Left ventricle myocardium superior (tissue), 1 donor: ENCODE measurements at regions not wholly inside any gene's neighbourhood (a gene's known extent, or its start where the extent isn't known, plus 50 kb on each side); places are given as distances from the start of the nearest gene placed in this dataset.

Experiments used
- ATAC-seq: fragments of 200-7000 bp; cut with Tn5 transposase; one replicate; pipeline ENCODE4 v1.9.1; 2020; ENCODE audit warnings: mild to moderate bottlenecking, moderate library complexity
- DNase-seq: peaks from one replicate; pipeline ENCODE4 v3.0.0-alpha.2; 2020
- intact Hi-C: fragments of 100-400 bp; cut with micrococcal nuclease; formaldehyde crosslinking; loops from one replicate; pipeline ENCODE4 v1.11.0; 2022
- donor health status: DM: no; HTN: yes; CAD: no; lungs with severe emphysema.

DNA sequence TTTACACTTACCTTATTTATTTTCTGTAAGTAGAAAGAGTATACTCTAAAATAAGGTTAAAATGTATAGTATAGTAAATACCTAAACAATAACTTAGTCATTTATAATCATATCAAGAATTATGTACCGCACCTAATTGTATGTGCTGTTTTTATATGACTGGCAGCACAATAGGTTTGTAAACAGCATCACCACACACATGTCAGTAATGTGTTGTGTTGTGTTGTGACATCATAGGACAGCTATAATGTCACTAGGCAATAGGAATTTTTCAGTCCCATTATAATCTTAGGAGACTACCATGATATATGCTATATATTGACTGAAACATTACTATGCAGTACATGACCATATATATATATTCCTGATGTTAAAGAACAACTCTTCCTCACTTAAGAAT is 99.9 kb upstream of the CNTN4 start:
- intact Hi-C loops, result no loop called here
- no peak for ATAC-seq
- DNase-seq, result no peak

DNA sequence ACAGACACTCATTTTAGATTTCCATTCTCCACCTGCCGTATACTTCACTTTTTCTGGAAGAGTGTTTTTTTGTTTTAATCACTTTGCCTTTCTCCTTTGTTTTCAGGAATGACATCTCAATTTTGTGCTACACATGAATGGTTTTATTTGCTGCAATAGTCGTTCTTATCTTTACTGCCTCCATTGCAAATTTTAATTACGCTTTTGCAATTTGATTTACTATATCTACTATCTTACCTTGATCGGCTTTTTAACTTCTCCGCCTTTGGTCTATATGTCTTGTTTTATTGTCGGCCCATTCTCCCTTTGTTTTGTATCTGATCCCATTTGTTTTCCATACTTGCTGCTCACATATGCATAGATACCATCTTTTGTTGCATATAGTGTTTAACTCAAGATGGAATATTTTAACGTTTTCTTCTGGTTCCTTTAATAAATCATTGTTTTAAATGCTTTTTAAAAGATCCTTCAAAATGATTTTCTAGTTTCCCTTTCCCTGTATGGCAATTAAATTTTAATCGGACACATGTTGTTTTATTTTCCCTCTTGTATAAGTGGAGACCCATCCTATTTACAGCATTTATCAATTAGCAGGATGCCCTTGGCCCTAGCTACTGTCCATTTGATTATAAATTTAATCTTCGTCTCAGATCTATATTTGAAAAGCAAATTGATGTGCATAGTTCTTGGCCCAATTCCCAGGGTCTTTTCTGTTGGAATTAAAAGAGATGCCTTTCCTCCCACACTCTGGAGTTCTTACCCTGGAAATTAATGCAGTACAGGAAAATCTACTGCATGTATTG is 97.2 kb upstream of the CNTN4 start:
- intact Hi-C loops, result no loop called here
- DNase-seq, result no peak
- no peak for ATAC-seq

DNA sequence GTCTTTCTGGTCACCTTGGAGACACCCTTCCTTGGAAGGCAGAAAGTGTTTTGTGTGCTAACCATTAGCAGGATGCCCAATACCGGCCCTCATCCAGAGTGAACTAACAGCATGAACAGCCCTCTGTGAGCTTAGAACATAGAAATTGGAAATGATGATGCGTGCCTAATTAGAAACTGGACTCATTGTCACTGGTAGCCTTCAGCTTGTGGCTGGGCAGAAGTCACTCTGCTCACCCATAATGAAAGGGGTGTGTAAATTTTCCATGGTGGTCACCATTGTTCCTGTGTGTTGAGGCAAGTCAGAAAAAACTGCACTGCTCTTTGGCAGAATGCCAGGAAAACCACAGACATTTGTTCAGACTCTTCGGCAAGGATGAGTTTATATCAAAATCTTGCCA is 74.7 kb upstream of the CNTN4 start:
- DNase-seq, result no peak
- ATAC-seq, result no peak
- intact Hi-C loops, result no loop called here

DNA sequence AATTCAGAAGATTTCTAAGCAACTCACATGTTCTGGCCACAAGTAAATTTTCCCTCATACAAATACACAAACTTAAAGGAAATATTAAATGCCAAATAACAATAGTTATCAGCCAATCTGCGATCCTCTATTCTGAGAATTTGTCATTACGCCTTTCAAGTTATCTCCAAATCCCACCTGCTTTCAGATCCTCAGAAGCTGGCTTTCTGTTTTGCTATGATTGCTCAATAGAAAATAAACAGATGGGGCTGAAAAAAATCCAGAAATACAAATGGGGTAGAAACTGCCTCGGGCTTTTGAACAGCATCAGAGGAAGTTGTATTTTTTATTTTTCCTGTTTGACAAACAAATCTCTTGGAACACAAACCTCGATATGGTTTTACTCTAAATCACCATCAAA is 74.0 kb upstream of the CNTN4 start:
- no peak for DNase-seq
- intact Hi-C loops, result no loop called here
- ATAC-seq, result no peak

DNA sequence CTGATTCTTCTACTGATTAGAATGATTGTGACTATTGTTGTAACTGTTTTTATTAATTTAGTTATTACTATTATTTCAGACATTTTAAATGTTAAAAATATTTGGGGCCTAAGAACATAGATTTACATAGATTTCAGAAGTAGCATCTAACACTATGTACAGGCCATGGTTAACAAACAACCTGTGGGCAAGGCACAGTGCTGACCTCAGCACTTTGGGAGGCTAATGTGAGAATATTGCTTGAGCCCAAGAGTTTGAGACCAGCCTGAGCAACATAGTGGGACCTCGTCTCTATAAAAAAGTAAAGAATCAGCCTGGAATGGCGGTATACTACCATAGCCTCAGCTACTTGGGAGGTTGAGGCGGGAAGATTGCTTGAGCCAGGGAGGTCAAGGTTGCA is 69.1 kb upstream of the CNTN4 start:
- ATAC-seq, result no peak
- no peak for DNase-seq
- intact Hi-C loops, result no loop called here

DNA sequence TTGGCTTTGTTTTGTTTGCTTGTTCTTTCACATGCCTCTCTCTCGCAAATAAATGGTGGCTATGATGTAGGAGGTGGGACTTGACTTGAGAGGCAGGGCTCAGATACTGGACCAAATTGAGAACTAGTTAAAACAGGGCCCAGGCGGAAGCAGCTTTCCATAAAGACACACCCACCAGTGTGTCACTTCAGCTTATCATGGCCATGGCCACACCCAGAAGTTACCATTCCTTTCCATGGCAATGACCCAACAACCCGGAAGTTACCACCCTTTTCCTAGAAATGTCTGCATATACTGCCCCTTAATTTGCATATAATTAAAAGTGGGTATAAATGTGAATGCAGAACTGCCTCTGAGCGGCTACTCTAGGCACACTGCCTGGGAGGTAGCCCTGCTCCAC is 62.6 kb upstream of the CNTN4 start:
- no peak for ATAC-seq
- intact Hi-C loops, result no loop called here
- DNase-seq, result no peak

DNA sequence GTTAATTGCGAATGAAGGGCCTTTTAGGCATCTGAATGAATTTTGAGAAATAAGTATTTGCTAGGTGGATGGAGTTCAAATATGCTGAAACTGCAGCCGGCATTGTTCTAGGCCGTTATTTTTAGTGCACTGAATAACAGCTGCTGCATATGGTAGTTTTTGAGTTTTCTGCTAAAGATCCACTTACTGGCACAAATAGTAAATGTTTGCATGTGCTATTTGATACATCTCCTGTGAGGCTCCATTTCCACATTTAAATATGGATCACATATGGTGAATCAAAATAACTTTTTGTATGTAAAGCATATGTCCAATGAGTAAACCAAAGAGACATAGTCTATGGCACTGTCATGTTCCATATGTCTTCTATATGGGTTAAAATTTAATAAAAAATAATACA is 56.7 kb upstream of the CNTN4 start:
- ATAC-seq (no peak), DNase-seq (no peak)
- intact Hi-C loops, result no loop called here
